ENCODE measurements at regions not wholly inside any gene's neighbourhood (a gene's known extent, or its start where the extent isn't known, plus 50 kb on each side); places are given as distances from the start of the nearest gene placed in this dataset.

- no peak for TF ChIP-seq GATA2 (IDR thresholded peaks at IDR 0.05; ENCODE audit: low read depth, low read length)
- no peak for TF ChIP-seq GATA3 (IDR thresholded peaks at IDR 0.05; ENCODE audit: low read depth, low read length)
Measured at GRCh38 chr7:8841171-8841570, 407.8 kb downstream of the NXPH1 start.
